K562 (cell line): ENCODE measurements at regions not wholly inside any gene's neighbourhood (a gene's known extent, or its start where the extent isn't known, plus 50 kb on each side); places are given as distances from the start of the nearest gene placed in this dataset.

Source experiments
- ATAC-seq: fragments of 200-7000 bp; cut with Tn5 transposase; 3 replicates; pipeline ENCODE4 v1.9.1; 2020; ENCODE audit warnings: moderate library complexity
- BruUV-seq: library from RNA; stranded (reverse); fragments of 400-500 nt; replicated peaks from 2 replicates; lab custom pipeline; 2021; lab: Mats Ljungman, UMichigan
- CTCF ChIA-PET: fragments of 300-600 bp; formaldehyde crosslinking; extraction: SDS; loops from one replicate; lab custom pipeline; 2021; ENCODE audit warnings: low intra/inter-chr PET ratio; lab: Yijun Ruan, JAX
- POLR2A ChIA-PET: fragments of 300-600, 350-650 bp; sonication (Branson Sonifier 250); formaldehyde crosslinking; extraction: SDS; loops from one replicate; lab custom pipeline; 2021; ENCODE audit warnings: antibody characterized with exemption, inconsistent platforms; lab: Yijun Ruan, JAX
- DNase-seq, 4 experiments: peaks; one replicate each; pipeline versions ENCODE4 v3.0.0 to v3.0.0-alpha.2; 2011 to 2018; ENCODE audit warnings: low spot score in 3 of 4, mixed read lengths in 3 of 4; ENCODE audit errors: extremely low read depth in 1 of 4
- FAIRE-seq: peaks from 2 replicates; lab custom pipeline; 2011; peaks lifted over from hg19 to GRCh38; lab: Jason Lieb, UNC
- H2AFZ ChIP-seq: 2 replicates; pipeline ENCODE4 v1.6.0; 2011; ENCODE audit warnings: low read depth, low read length, control low read depth, inconsistent platforms
- H3K27ac ChIP-seq: fragments of 200-600 bp; 3 replicates; pipeline ENCODE4 v1.8.0; 2011; ENCODE audit warnings: low read depth, mild to moderate bottlenecking, control low read depth, inconsistent platforms, low read length, moderate library complexity, mixed read lengths; ENCODE audit errors: extremely low read depth
- H3K27me3 ChIP-seq, 2 experiments: fragments of 300-600 bp in 1 of 2; 2 replicates in 1 of 2; 3 replicates in 1 of 2; pipeline versions ENCODE4 v1.6.0 to v1.8.0; 2011; ENCODE audit warnings: inconsistent platforms in 2 of 2, low read length in 2 of 2, mild to moderate bottlenecking in 1 of 2, mixed read lengths in 1 of 2, moderate library complexity in 1 of 2; ENCODE audit not compliant: control insufficient read depth in 2 of 2, insufficient read depth in 2 of 2
- H3K36me3 ChIP-seq: fragments of 300-600 bp; 3 replicates; pipeline ENCODE4 v1.8.0; 2011; ENCODE audit warnings: mild to moderate bottlenecking, low read length, inconsistent platforms; ENCODE audit not compliant: control insufficient read depth, insufficient read depth
- H3K4me1 ChIP-seq, 2 experiments: fragments of 200-600 bp in 1 of 2; replicated peaks in 1 of 2; 2 replicates in 1 of 2; 3 replicates in 1 of 2; pipeline versions ENCODE4 v1.5.1 to v1.8.0; 2011; ENCODE audit warnings: inconsistent platforms in 2 of 2, low read length in 2 of 2, mild to moderate bottlenecking in 1 of 2, mixed read lengths in 1 of 2, moderate library complexity in 1 of 2; ENCODE audit not compliant: control insufficient read depth in 2 of 2, insufficient read depth in 2 of 2
- H3K4me2 ChIP-seq: 2 replicates; pipeline ENCODE4 v1.6.1; 2011; ENCODE audit warnings: low read length, control low read depth, inconsistent platforms, mixed read lengths; ENCODE audit not compliant: insufficient read depth
- H3K4me3 ChIP-seq: fragments of 200-600 bp; sonication (generic), shearing (Covaris generic); 2 replicates; pipeline ENCODE4 v1.5.1; 2016; ENCODE audit warnings: control low read depth, inconsistent platforms
- H3K79me2 ChIP-seq: fragments of 200-600 bp; 3 replicates; pipeline ENCODE4 v1.8.0; 2011; ENCODE audit warnings: low read length, inconsistent platforms; ENCODE audit not compliant: control insufficient read depth, insufficient read depth
- H3K9ac ChIP-seq, 2 experiments: 2 replicates each; pipeline versions ENCODE4 v1.6.0 to v1.6.1; 2011; ENCODE audit warnings: low read depth in 2 of 2, low read length in 2 of 2, control low read depth in 1 of 2, inconsistent platforms in 1 of 2, mild to moderate bottlenecking in 1 of 2, mixed read lengths in 1 of 2; ENCODE audit not compliant: insufficient read depth in 1 of 2
- H3K9me1 ChIP-seq: one replicate; pipeline ENCODE4 v1.6.0; 2011; ENCODE audit warnings: inconsistent platforms, mild to moderate bottlenecking, low read length, moderate library complexity; ENCODE audit not compliant: control insufficient read depth, insufficient read depth
- H3K9me3 ChIP-seq: replicated peaks from 2 replicates; pipeline ENCODE4 v1.5.1; 2011; ENCODE audit warnings: low read depth, low read length, inconsistent platforms; ENCODE audit not compliant: control insufficient read depth, insufficient read depth
- H4K20me1 ChIP-seq: replicated peaks from 2 replicates; pipeline ENCODE4 v1.6.1; 2011; ENCODE audit warnings: low read length, inconsistent platforms, mixed read lengths; ENCODE audit not compliant: control insufficient read depth, insufficient read depth
- ARID3A ChIP-seq: IDR thresholded peaks from 2 replicates; pipeline ENCODE4 v1.6.1; 2012; ENCODE audit warnings: low read depth, low read length, improper control_type of control experiment, borderline replicate concordance
- CBX2 ChIP-seq: fragments of 200-600 bp; sonication (generic); IDR thresholded peaks from one replicate; pipeline ENCODE4 v1.6.1; 2012; ENCODE audit warnings: mild to moderate bottlenecking, low read length, inconsistent platforms; ENCODE audit not compliant: insufficient read depth, poor library complexity, severe bottlenecking
- CBX8 ChIP-seq: fragments of 200-600 bp; sonication (generic); IDR thresholded peaks from 2 replicates; pipeline ENCODE4 v1.6.1; 2012; ENCODE audit warnings: borderline replicate concordance, mixed run types, low read depth, mild to moderate bottlenecking, moderate library complexity, mixed read lengths, low read length, control low read depth, inconsistent platforms; ENCODE audit not compliant: poor library complexity, severe bottlenecking; ENCODE audit errors: extremely low read depth
- CHCHD3 ChIP-seq: fragments of 250-450 bp; sonication (Bioruptor Pico); IDR thresholded peaks from 2 replicates; pipeline ENCODE4 v2.1.2; 2022; ENCODE audit warnings: mild to moderate bottlenecking
- EWSR1 ChIP-seq: fragments of 450-650 bp; IDR thresholded peaks from 2 replicates; pipeline ENCODE4 v1.6.1; 2018; ENCODE audit warnings: borderline replicate concordance, mild to moderate bottlenecking, low read depth, moderate library complexity; ENCODE audit not compliant: partially characterized antibody
- HNRNPK ChIP-seq: fragments of 200-400 bp; formaldehyde crosslinking; IDR thresholded peaks from one replicate; pipeline ENCODE4 v1.6.1; 2018; ENCODE audit warnings: mild to moderate bottlenecking, low read depth, low read length; ENCODE audit not compliant: poor library complexity, severe bottlenecking
- HOXB6 ChIP-seq: fragments of 250-450 bp; sonication (Bioruptor Pico); IDR thresholded peaks from 2 replicates; pipeline ENCODE4 v1.5.1; 2022; ENCODE audit warnings: mild to moderate bottlenecking, borderline replicate concordance
- PHF20 ChIP-seq: fragments of 450-650 bp; IDR thresholded peaks from 2 replicates; pipeline ENCODE4 v1.6.1; 2018; ENCODE audit not compliant: partially characterized antibody
- POLR3G ChIP-seq: IDR thresholded peaks from 2 replicates; pipeline ENCODE4 v1.6.1; 2011; ENCODE audit not compliant: insufficient read length, insufficient replicate concordance; ENCODE audit errors: extremely low read depth
- PPARD ChIP-seq: fragments of 250-450 bp; sonication (Bioruptor Pico); IDR thresholded peaks from 2 replicates; pipeline ENCODE4 v1.8.0; 2022; ENCODE audit warnings: inconsistent platforms, mild to moderate bottlenecking, moderate library complexity
- RBM14 ChIP-seq: fragments of 200-400 bp; formaldehyde crosslinking; IDR thresholded peaks from 2 replicates; pipeline ENCODE4 v1.6.1; 2018; ENCODE audit warnings: low read depth, mild to moderate bottlenecking, low read length, moderate library complexity, borderline replicate concordance; ENCODE audit not compliant: insufficient read depth
- SETDB1 ChIP-seq: IDR thresholded peaks from one replicate; pipeline ENCODE4 v1.6.1; 2012; ENCODE audit warnings: low read length, control low read depth, inconsistent platforms
- TGIF2 ChIP-seq: sonication (generic); formaldehyde crosslinking; IDR thresholded peaks from 2 replicates; pipeline ENCODE4 v1.8.1; 2022; ENCODE audit warnings: mild to moderate bottlenecking, missing genetic modification reagents, moderate library complexity
- ZBTB26 ChIP-seq: fragments of 450-650 bp; formaldehyde crosslinking; IDR thresholded peaks from 2 replicates; pipeline ENCODE4 v1.4.0; 2022; ENCODE audit warnings: missing genetic modification characterization
- ZC3H8 ChIP-seq: fragments of 450-650 bp; IDR thresholded peaks from 2 replicates; pipeline ENCODE4 v1.6.1; 2017
- ZFX ChIP-seq: sonication (generic); formaldehyde crosslinking; IDR thresholded peaks from 2 replicates; pipeline ENCODE4 v1.8.0; 2022; ENCODE audit warnings: mild to moderate bottlenecking, missing genetic modification reagents, moderate library complexity
- ZNF668 ChIP-seq: fragments of 250-450 bp; sonication (Bioruptor Pico); IDR thresholded peaks from 2 replicates; pipeline ENCODE4 v1.8.0; 2022; ENCODE audit warnings: mild to moderate bottlenecking, inconsistent platforms
- WGBS: fragments of 100-300 bp; shearing (Covaris generic); methylation state at CpG from one replicate; pipeline ENCODE4 v1.1.6; 2016; ENCODE audit warnings: low coverage, mixed read lengths; ENCODE audit not compliant: insufficient coverage; ENCODE audit errors: missing lambda C conversion rate; 5-methylcytosine and 5-hydroxymethylcytosine counted together
- in situ Hi-C: fragments of 300-500 bp; cut with MboI; formaldehyde crosslinking; loops from 4 replicates; pipeline ENCODE4 v1.15.0; 2018; ENCODE audit warnings: inconsistent platforms, mixed read lengths
- intact Hi-C: fragments of 100-400 bp; cut with micrococcal nuclease; formaldehyde crosslinking; loops from 2 replicates; pipeline ENCODE4 v1.14.2; 2022

GRCh38 chr5:57362951-57363350 lies 119.7 kb downstream of the ACTBL2 start:
- POLR2A ChIA-PET, result no interaction called here
- ATAC-seq, result no peak

DNA sequence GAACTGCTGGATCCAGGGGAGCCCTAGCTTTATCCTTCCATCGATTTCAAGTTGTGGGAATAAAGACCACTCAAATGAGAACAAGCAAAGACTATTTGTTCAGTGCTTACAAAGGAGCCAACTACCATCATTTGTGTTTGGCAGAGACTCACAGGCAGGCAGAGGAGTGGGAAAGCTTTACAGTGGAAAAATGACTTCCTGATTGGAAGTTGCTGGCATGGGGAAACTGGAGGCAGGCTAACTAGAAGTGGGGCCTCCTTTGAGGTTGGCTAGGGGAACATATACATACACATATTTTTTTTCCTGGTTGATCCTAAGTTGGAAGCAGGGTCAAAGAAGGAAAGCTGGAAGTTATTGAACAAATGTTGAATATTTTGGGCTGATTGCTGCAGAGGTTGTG lies 121.7 kb downstream of the ACTBL2 start:
- no peak overlapping the region for H2AFZ ChIP-seq
- FAIRE-seq (no peak), DNase-seq (no peak), ATAC-seq (no peak)
- no TSS peak for BruUV-seq
- no peaks in the 10 kb centered on the region for H3K79me2 ChIP-seq
- H3K9ac ChIP-seq, result no peak overlapping the region
- H3K27ac ChIP-seq, result no peak overlapping the region
- H3K4me1 ChIP-seq, result no peaks in the 10 kb centered on the region
- in situ Hi-C loops (no loop called here), intact Hi-C loops (no loop called here)
- H3K27me3 ChIP-seq, result no peaks in the 10 kb centered on the region; a peak in 1 of 5 replicates
- H4K20me1 ChIP-seq, result no peaks in the 10 kb centered on the region
- WGBS, result 0% methylated on average over 1 of the region's 1 CpG
- H3K4me3 ChIP-seq, result no peak overlapping the region
- ChIA-PET POLR2A (no interaction called here), CTCF (no interaction called here)
- no peaks in the 10 kb centered on the region for H3K36me3 ChIP-seq
- no peak overlapping the region for H3K4me2 ChIP-seq
- no peaks in the 10 kb centered on the region for H3K9me1 ChIP-seq
- no peaks in the 10 kb centered on the region for H3K9me3 ChIP-seq
- TF ChIP-seq HNRNPK (no peak), ARID3A (no peak), RBM14 (no peak), SETDB1 (no peak), ZC3H8 (no peak), CHCHD3 (CRISPR knock-in tag) (no peak), ZBTB26 (CRISPR knock-in tag) (no peak), CBX8 (no peak), ZNF668 (no peak), EWSR1 (no peak), ZFX (CRISPR knock-in tag) (no peak)

More at GRCh38 chr5:57362951-57363350, 119.7 kb downstream of the ACTBL2 start:
- WGBS, result 2% methylated on average over 5 of the region's 5 CpGs
- Histone ChIP-seq H3K9me1 (no peaks in the 10 kb centered on the region), H3K27me3 (no peaks in the 10 kb centered on the region; a peak in 1 of 5 replicates), H3K79me2 (no peaks in the 10 kb centered on the region), H2AFZ (no peak overlapping the region), H3K9ac (no peak overlapping the region), H3K36me3 (no peaks in the 10 kb centered on the region), H3K4me1 (no peaks in the 10 kb centered on the region), H4K20me1 (no peaks in the 10 kb centered on the region), H3K9me3 (no peaks in the 10 kb centered on the region), H3K4me3 (no peak overlapping the region), H3K27ac (no peak overlapping the region), H3K4me2 (no peak overlapping the region)
- in situ Hi-C loops, result no loop called here
- DNase-seq (no peak), FAIRE-seq (no peak)
- TF ChIP-seq PHF20 (no peak), PPARD (CRISPR knock-in tag) (no peak), HOXB6 (no peak), CBX2 (no peak), TGIF2 (CRISPR knock-in tag) (no peak), POLR3G (no peak)
- no TSS peak for BruUV-seq
- CTCF ChIA-PET, result no interaction called here
- intact Hi-C loops, result no loop called here
